ENCODE measurements at regions not wholly inside any gene's neighbourhood (a gene's known extent, or its start where the extent isn't known, plus 50 kb on each side); places are given as distances from the start of the nearest gene placed in this dataset.

DNA sequence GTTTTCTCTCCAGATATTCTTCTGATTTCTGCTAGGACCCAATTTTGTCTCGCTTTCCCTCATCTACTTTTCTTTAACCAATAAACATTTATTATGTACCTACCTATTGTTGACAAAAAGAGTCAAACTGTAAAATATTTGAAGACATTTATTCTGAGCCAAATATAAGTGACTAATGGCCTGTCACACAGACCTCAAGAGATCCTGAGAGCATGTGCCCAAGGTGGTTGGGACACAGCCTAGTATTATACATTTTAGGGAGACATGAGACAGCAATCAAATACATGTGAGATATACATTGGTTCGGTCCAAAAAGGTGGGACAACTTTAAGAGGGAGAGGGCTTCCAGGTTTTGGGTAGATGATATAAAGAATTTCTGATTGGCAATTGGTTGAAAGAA, 191.8 kb downstream of the NXNL2 start:
- TF ChIP-seq EZH2 (optimal IDR thresholded peaks at IDR 0.05; ENCODE audit: low read depth, low read length): no peak
- no peak for TF ChIP-seq EZH2phosphoT487 (IDR thresholded peaks at IDR 0.05; ENCODE audit: low read length)
- TF ChIP-seq CTCF (IDR thresholded peaks at IDR 0.05; ENCODE audit: low read length): no peak
- H3K79me2 ChIP-seq (ENCODE audit: low read length): no peaks in the 10 kb centered on the region

DNA sequence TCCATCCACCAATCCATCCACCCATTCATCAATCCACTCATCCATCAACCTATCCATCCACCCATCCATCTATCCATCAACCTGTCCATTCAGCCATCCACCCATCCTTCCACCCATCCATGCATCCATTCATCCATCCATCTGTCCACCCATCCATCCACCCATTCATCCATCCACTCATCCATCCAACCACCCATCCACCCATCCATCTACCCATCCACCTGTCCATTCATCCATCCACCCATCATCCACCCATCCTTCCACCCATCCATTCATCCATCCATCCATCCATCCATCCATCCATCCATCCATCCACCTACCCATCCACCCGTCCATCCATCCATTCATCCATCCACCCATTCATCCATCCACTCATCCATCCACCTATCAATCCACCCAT, 195.8 kb downstream of the NXNL2 start:
- TF ChIP-seq EZH2phosphoT487 (IDR thresholded peaks at IDR 0.05; ENCODE audit: low read length) (no peak), CTCF (IDR thresholded peaks at IDR 0.05; ENCODE audit: low read length) (no peak), EZH2 (optimal IDR thresholded peaks at IDR 0.05; ENCODE audit: low read depth, low read length) (no peak)

More for the DNA sequence above, 191.8 kb downstream of the NXNL2 start:
- Histone ChIP-seq H3K4me2 (ENCODE audit: low read depth, low read length) (no peak overlapping the region), H3K4me3 (ENCODE audit: low read length) (no peak overlapping the region), H3K4me1 (ENCODE audit: low read length) (no peaks in the 10 kb centered on the region), H3K9me3 (replicated peaks; ENCODE audit: insufficient read depth, low read length) (no peaks in the 10 kb centered on the region), H3F3A (ENCODE audit: insufficient read depth, low read length) (no peaks in the 10 kb centered on the region), H3K27me3 (replicated peaks; ENCODE audit: insufficient read depth, low read length) (no peaks in the 10 kb centered on the region), H3K27ac (ENCODE audit: low read length) (no peak overlapping the region), H3K36me3 (replicated peaks; ENCODE audit: insufficient read depth, low read length) (no peaks in the 10 kb centered on the region), H2AFZ (ENCODE audit: low read length) (no peak overlapping the region), H3K9ac (ENCODE audit: low read length) (no peak overlapping the region), H4K20me1 (ENCODE audit: insufficient read depth, low read length) (no peaks in the 10 kb centered on the region), H3K9me2 (replicated peaks; ENCODE audit: insufficient read depth, low read length) (no peaks in the 10 kb centered on the region)
- DNase-seq: no peak

DNA sequence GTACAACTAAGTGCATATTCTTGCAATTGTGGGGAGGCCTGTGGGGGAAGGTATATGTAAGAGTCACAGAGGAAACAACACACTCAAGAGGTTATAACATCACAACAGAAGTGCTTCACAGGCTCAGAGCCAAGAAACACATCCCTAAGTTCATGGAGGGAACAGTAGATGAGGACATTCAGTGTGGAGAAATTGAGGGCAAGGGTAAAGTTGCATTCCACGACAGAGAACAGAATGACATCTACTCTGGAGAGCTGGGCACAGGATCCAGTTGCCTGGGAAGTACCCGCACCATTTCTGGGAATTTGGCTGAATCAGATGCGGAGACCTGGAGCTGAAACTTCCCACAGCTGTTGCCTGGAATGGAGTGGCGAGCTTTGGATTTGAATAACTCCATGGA, 197.2 kb downstream of the NXNL2 start:
- Histone ChIP-seq H3K4me1 (ENCODE audit: low read length) (no peaks in the 10 kb centered on the region), H2AFZ (ENCODE audit: low read length) (no peak overlapping the region), H3K27me3 (replicated peaks; ENCODE audit: insufficient read depth, low read length) (no peaks in the 10 kb centered on the region), H3F3A (ENCODE audit: insufficient read depth, low read length) (no peaks in the 10 kb centered on the region), H3K9me2 (replicated peaks; ENCODE audit: insufficient read depth, low read length) (no peaks in the 10 kb centered on the region), H3K4me2 (ENCODE audit: low read depth, low read length) (no peak overlapping the region), H3K36me3 (replicated peaks; ENCODE audit: insufficient read depth, low read length) (no peaks in the 10 kb centered on the region), H4K20me1 (ENCODE audit: insufficient read depth, low read length) (no peaks in the 10 kb centered on the region), H3K4me3 (ENCODE audit: low read length) (no peak overlapping the region), H3K27ac (ENCODE audit: low read length) (no peak overlapping the region), H3K9me3 (replicated peaks; ENCODE audit: insufficient read depth, low read length) (no peaks in the 10 kb centered on the region), H3K9ac (ENCODE audit: low read length) (no peak overlapping the region), H3K79me2 (ENCODE audit: low read length) (no peaks in the 10 kb centered on the region)
- TF ChIP-seq CTCF (IDR thresholded peaks at IDR 0.05; ENCODE audit: low read length): no peak
- no peak for TF ChIP-seq EZH2 (optimal IDR thresholded peaks at IDR 0.05; ENCODE audit: low read depth, low read length)
- TF ChIP-seq EZH2phosphoT487 (IDR thresholded peaks at IDR 0.05; ENCODE audit: low read length): no peak
- no peak for DNase-seq

More for the DNA sequence above, 195.8 kb downstream of the NXNL2 start:
- Histone ChIP-seq H3K4me2 (ENCODE audit: low read depth, low read length) (no peak overlapping the region), H3K4me1 (ENCODE audit: low read length) (no peaks in the 10 kb centered on the region), H3K27me3 (replicated peaks; ENCODE audit: insufficient read depth, low read length) (no peaks in the 10 kb centered on the region), H2AFZ (ENCODE audit: low read length) (no peak overlapping the region), H3K4me3 (ENCODE audit: low read length) (no peak overlapping the region), H3K9me3 (replicated peaks; ENCODE audit: insufficient read depth, low read length) (no peaks in the 10 kb centered on the region), H3F3A (ENCODE audit: insufficient read depth, low read length) (no peaks in the 10 kb centered on the region), H3K9ac (ENCODE audit: low read length) (no peak overlapping the region), H3K36me3 (replicated peaks; ENCODE audit: insufficient read depth, low read length) (no peaks in the 10 kb centered on the region), H3K9me2 (replicated peaks; ENCODE audit: insufficient read depth, low read length) (no peaks in the 10 kb centered on the region), H3K27ac (ENCODE audit: low read length) (no peak overlapping the region), H4K20me1 (ENCODE audit: insufficient read depth, low read length) (no peaks in the 10 kb centered on the region), H3K79me2 (ENCODE audit: low read length) (no peaks in the 10 kb centered on the region)
- DNase-seq: no peak
